NT2/D1 (cell line): ENCODE measurements at regions not wholly inside any gene's neighbourhood (a gene's known extent, or its start where the extent isn't known, plus 50 kb on each side); places are given as distances from the start of the nearest gene placed in this dataset.

Source experiments
- SUZ12 ChIP-seq: IDR thresholded peaks from 2 replicates; pipeline ENCODE4 v1.6.1; 2011; ENCODE audit not compliant: insufficient read length, insufficient read depth; ENCODE audit errors: extremely low read depth
- ZNF274 ChIP-seq: IDR thresholded peaks from 2 replicates; pipeline ENCODE4 v1.6.1; 2011; ENCODE audit warnings: mild to moderate bottlenecking, low read depth, low read length

- no peak for TF ChIP-seq SUZ12
- TF ChIP-seq ZNF274 = no peak
These were observed 507.3 kb upstream of the ARID1B start for GRCh38 chr6:156269751-156270369.
